ENCODE measurements at regions not wholly inside any gene's neighbourhood (a gene's known extent, or its start where the extent isn't known, plus 50 kb on each side); places are given as distances from the start of the nearest gene placed in this dataset.

DNA sequence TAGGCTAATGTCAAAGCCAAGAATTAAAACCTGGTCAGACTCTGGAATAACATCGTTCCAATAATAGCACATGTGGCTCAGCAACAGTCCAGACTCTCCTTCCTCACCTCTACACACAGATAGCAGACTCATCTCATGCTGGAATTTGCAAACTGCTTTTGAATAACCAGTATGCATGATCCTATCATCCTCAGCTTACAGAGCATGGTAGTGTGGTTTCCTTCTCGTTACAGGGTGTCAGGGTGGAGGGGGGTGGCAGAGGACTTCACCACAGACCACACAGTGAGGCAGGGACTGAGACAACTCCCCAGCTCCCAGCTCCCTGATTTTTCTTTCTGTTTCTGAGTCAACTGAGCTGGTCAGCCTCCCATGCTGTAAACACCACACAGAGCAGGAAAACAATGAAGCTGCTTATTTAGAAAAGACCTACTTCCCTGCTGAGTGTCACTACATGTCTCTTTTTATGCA is 101.6 kb downstream of the RPL22L1 start:
- ChIA-PET CTCF (no interaction called here), POLR2A (no interaction called here)
- no peak for DNase-seq (ENCODE audit: low read depth, low spot score)
- TF ChIP-seq, protein P1, sequence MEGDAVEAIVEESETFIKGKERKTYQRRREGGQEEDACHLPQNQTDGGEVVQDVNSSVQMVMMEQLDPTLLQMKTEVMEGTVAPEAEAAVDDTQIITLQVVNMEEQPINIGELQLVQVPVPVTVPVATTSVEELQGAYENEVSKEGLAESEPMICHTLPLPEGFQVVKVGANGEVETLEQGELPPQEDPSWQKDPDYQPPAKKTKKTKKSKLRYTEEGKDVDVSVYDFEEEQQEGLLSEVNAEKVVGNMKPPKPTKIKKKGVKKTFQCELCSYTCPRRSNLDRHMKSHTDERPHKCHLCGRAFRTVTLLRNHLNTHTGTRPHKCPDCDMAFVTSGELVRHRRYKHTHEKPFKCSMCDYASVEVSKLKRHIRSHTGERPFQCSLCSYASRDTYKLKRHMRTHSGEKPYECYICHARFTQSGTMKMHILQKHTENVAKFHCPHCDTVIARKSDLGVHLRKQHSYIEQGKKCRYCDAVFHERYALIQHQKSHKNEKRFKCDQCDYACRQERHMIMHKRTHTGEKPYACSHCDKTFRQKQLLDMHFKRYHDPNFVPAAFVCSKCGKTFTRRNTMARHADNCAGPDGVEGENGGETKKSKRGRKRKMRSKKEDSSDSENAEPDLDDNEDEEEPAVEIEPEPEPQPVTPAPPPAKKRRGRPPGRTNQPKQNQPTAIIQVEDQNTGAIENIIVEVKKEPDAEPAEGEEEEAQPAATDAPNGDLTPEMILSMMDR (IDR thresholded peaks at IDR 0.05; ENCODE audit: insufficient read depth, low read length, missing control alignments) = no peak
- no peak overlapping the region for H3K4me3 ChIP-seq (ENCODE audit: low read depth, low read length)

DNA sequence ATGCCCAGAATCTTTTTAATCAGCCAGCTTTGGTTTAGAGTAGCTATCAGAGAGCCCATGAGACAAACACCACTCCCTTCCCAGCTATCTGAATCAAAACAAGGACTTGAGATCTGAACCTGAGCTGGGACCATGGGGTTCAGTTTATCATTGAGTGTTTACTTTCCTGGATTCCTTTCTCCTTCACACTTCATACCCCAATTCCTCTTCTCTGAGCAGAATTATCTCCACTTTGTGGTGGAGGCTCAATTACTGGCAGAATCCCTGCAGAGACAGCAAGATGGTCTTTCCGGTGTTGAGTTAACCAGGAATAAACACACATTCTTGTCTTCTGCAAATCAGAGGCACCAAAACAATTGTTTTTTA is 102.4 kb downstream of the RPL22L1 start:
- ChIA-PET POLR2A (no interaction called here), CTCF (interaction anchor here (1.4 to 1.5 kb wide), 2 partner anchors 9 to 42 kb away, joined by 3 to 6 read pairs; no protein-coding TSS in a partner anchor)
- no peak overlapping the region for H3K4me3 ChIP-seq (ENCODE audit: low read depth, low read length)
- no peak for DNase-seq (ENCODE audit: low read depth, low spot score)
- TF ChIP-seq, protein P1 (IDR thresholded peaks at IDR 0.05; ENCODE audit: insufficient read depth, low read length, missing control alignments) = no peak

DNA sequence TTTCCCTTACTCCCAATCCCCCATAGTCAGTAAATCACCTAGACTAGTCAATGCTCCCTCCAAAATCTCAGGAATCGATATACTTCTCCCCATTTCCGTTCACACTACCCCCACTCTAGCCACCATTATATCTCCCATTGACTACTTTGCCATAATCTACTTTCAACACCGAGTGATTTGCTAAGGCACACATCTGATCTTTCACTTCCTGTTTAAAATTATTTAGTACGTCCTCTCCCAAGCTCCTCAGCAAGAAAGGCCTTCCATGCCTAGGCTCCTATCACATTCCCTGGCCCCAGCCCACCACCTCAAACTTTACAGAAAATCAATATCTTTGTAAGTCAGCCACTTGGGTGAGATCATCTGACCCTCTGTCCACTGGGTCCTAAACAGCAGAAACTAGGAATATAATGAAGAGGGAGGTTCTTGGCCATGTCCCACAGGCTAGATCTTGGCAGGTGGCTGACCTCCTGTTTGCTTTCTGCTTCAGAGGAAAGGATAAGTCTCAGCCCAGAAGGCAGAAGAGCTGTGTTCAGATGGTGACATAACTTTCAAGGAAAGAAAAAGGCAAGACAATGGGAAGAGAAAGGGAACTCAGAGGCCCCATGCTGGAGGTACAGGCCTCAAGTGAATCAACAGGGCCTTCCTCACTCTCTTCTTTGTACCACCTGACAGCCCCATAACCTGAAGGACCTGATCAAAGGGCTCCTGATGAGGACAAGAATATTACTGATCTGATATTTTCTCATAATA is 103.0 kb downstream of the RPL22L1 start:
- ChIA-PET POLR2A (interaction anchor here (0.7 kb wide), 1 partner anchor 10 kb away, joined by 3 read pairs; no protein-coding TSS in a partner anchor), CTCF (interaction anchor here (1.4 to 1.5 kb wide), 2 partner anchors 9 to 42 kb away, joined by 3 to 6 read pairs; no protein-coding TSS in a partner anchor)
- no peak for DNase-seq (ENCODE audit: low read depth, low spot score)
- TF ChIP-seq, protein P1 (IDR thresholded peaks at IDR 0.05; ENCODE audit: insufficient read depth, low read length, missing control alignments) = no peak
- no peak overlapping the region for H3K4me3 ChIP-seq (ENCODE audit: low read depth, low read length)

DNA sequence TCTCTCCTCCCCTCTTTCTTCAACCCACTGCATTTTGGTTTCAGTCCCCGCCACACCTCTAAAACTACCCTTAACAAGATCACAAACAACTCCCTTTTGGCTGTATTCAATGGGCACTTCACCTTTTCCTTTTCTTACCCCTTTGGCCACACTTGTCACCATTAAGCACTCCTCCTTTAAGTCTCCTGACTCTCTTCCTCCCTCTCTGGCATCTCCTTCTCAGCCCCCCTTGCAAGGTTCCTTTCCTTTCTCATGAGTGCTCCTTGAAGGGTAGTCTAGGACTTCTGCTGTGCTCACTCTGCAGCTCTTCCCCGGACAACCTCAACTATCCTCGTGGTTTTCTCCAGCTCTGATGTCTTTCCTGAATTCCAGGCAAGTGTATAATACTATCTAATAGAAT is 103.7 kb downstream of the RPL22L1 start:
- POLR2A ChIA-PET = interaction anchor here (0.7 kb wide), 1 partner anchor 9 kb away, joined by 3 read pairs; no protein-coding TSS in a partner anchor
- no peak for DNase-seq (ENCODE audit: low read depth, low spot score)
- H3K4me3 ChIP-seq (ENCODE audit: low read depth, low read length) = no peak overlapping the region
- TF ChIP-seq, protein P1 (IDR thresholded peaks at IDR 0.05; ENCODE audit: insufficient read depth, low read length, missing control alignments) = no peak
- CTCF ChIA-PET = interaction anchor here (1.5 kb wide), 1 partner anchor 43 kb away, joined by 6 read pairs; no protein-coding TSS in a partner anchor

DNA sequence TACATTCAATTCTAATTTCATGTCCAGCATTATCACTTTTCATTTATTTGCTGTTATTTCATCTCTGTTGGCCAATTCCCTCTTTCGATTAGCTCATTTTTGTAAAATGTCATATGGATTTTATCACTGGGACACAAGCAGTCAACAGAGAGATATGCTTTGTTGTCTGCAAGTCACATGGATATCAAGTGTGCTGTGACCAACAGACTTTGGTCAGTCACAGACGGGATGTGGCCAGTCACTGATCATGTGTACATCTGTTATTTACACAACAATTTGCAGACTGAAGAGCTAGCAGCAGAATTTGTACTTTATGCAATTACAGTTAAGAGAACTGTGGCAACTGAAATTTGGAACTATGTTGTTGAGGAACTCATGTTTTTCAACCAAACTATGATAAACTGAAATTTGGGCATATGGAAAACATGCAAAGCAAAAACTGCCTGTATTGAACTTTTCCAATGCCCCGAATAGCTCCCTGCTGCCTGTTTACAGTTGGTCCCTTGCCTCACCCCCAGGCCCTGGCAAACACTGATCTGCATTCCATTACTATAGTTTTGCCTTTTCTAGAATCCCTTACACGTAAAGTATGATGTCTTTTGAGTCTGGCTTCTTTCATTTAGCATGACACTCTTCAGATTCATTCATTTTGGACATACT is 104.4 kb downstream of the RPL22L1 start:
- CTCF ChIA-PET = interaction anchor here (1.2 to 1.7 kb wide), 3 partner anchors 10 to 46 kb away, joined by 3 to 6 read pairs (median 4); no protein-coding TSS in a partner anchor
- H3K4me3 ChIP-seq (ENCODE audit: low read depth, low read length) = no peak overlapping the region
- TF ChIP-seq, protein P1 (IDR thresholded peaks at IDR 0.05; ENCODE audit: insufficient read depth, low read length, missing control alignments) = no peak
- POLR2A ChIA-PET = interaction anchor here (0.7 kb wide), 1 partner anchor 11 kb away, joined by 3 read pairs; no protein-coding TSS in a partner anchor
- DNase-seq (ENCODE audit: low read depth, low spot score) = no peak

DNA sequence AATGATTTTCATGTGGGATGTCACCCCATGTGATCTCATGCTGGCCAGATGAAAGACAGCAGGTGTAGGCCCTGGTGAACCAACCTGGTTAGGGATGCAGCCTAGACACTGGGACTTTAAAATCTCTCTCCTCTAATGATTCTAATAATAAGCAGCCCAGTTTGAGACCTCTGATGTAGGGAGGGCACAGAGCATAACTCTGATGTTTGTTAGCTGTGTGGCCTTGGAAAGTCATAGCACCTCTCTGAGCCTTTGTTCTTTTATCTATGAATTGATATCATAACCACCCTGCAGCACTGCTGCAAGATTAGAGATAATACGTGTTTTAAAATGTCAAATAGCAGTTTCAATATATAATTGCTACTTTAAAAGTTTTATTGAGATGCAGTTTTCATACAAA is 106.0 kb downstream of the RPL22L1 start:
- DNase-seq (ENCODE audit: low read depth, low spot score) = no peak
- no peak overlapping the region for H3K4me3 ChIP-seq (ENCODE audit: low read depth, low read length)
- CTCF ChIA-PET = no interaction called here
- TF ChIP-seq, protein P1 (IDR thresholded peaks at IDR 0.05; ENCODE audit: insufficient read depth, low read length, missing control alignments) = no peak
- POLR2A ChIA-PET = no interaction called here
